Transverse colon (tissue), 4 donors: ENCODE measurements at regions not wholly inside any gene's neighbourhood (a gene's known extent, or its start where the extent isn't known, plus 50 kb on each side); places are given as distances from the start of the nearest gene placed in this dataset.

Experiments
- DNase-seq: peaks from one replicate; pipeline ENCODE4 v3.0.0-alpha.2; 2019
- H3K27ac ChIP-seq, 4 donors: fragments of 200-600 bp; sonication (generic); 2 replicates each; pipeline ENCODE4 v1.5.1; 2016 to 2018; ENCODE audit warnings: inconsistent platforms in 4 of 4
- H3K27me3 ChIP-seq: fragments of 200-600 bp; sonication (generic); 2 replicates; pipeline ENCODE4 v1.5.1; 2017; ENCODE audit warnings: inconsistent platforms
- H3K36me3 ChIP-seq, 4 donors: fragments of 200-600 bp; sonication (generic); 2 replicates each; pipeline ENCODE4 v1.5.1; 2017 to 2019; ENCODE audit warnings: inconsistent platforms in 4 of 4
- H3K4me1 ChIP-seq, 4 donors: fragments of 200-600 bp; sonication (generic); 2 replicates each; pipeline ENCODE4 v1.5.1; 2017 to 2020; ENCODE audit warnings: inconsistent platforms in 4 of 4
- H3K4me3 ChIP-seq, 4 donors: fragments of 200-600 bp; sonication (generic); 1 replicate in 1 of 4; 2 replicates in 3 of 4; pipeline versions ENCODE4 v1.5.1 to v1.6.1; 2017 to 2019; ENCODE audit warnings: inconsistent platforms in 4 of 4
- H3K9me3 ChIP-seq, 2 donors: fragments of 200-600 bp; sonication (generic); 2 replicates each; pipeline ENCODE4 v1.5.1; 2017 to 2019; ENCODE audit warnings: inconsistent platforms in 2 of 2
- EP300 ChIP-seq: sonication (generic); formaldehyde crosslinking; IDR thresholded peaks from one replicate; pipeline ENCODE4 v1.6.1; 2017; ENCODE audit warnings: antibody characterized with exemption, low read depth
- POLR2A ChIP-seq: fragments of 450-650 bp; IDR thresholded peaks from one replicate; pipeline ENCODE4 v1.6.1; 2016; ENCODE audit warnings: antibody characterized with exemption, mild to moderate bottlenecking, moderate library complexity
- POLR2AphosphoS5 ChIP-seq, 3 donors: sonication (generic); formaldehyde crosslinking; IDR thresholded peaks; one replicate each; pipeline ENCODE4 v1.6.1; 2016; ENCODE audit warnings: antibody characterized with exemption in 3 of 3
- WGBS, 2 donors: methylation state at CpG; one replicate each; pipeline ENCODE4 v1.1.5; 2018; ENCODE audit warnings: low coverage in 1 of 2; 5-methylcytosine and 5-hydroxymethylcytosine counted together
- in situ Hi-C, 4 donors: fragments of 200-750 bp; cut with MboI; loops; one replicate each; pipeline versions ENCODE4 v1.15.0 to v1.15.1; 2017; ENCODE audit warnings: low sequenced_read_pairs in 3 of 4, low pct_ligation_motif_present in 1 of 4, low pct_unique_long_range_greater_than_20kb in 1 of 4
- intact Hi-C: fragments of 100-400 bp; cut with DNase I; formaldehyde crosslinking; loops from one replicate; pipeline ENCODE4 v1.15.1; 2023; ENCODE audit warnings: low total_unique reads
- TF ChIP-seq, protein P1 (sequence below), 5 experiments: fragments of 200-600 bp in 3 of 5; fragments of 450-650 bp in 2 of 5; sonication (generic) in 3 of 5; IDR thresholded peaks; 1 replicate in 2 of 5; 2 replicates in 3 of 5; pipeline ENCODE4 v1.5.1; 2016 to 2017; ENCODE audit warnings: antibody characterized with exemption in 5 of 5, inconsistent platforms in 3 of 5, mild to moderate bottlenecking in 2 of 5, moderate library complexity in 1 of 5

DNA sequence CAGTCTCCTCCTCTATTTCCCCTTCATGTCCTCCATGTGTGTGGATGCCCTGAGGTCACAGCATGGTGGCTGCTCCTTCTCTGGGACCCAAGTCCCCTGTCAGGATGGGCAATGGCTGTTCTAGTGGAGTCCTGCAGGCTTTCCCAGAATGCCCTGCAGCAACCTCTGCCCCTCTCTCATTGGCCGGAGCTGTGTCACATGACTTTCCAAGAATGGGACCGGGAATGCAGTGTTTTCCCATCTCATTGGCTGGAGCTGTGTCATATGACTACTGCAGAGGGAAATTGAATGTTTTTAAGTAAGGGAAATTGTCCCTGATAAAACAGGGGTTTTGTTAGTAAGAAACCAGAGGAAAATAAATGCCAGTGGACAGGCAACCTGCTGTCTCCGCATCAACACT, 365.9 kb downstream of the PTPRU start:
- TF ChIP-seq EP300: no peak
- Histone ChIP-seq H3K4me1 (no peaks in the 10 kb centered on the region), H3K27ac (no peak overlapping the region), H3K36me3 (no peaks in the 10 kb centered on the region), H3K9me3 (no peaks in the 10 kb centered on the region), H3K27me3 (no peaks in the 10 kb centered on the region), H3K4me3 (no peak overlapping the region)
- WGBS, 2 donors: 92% methylated on average over 3 of the region's 3 CpGs; no CpG with 5 or more reads in 1 of the 2 donors
- in situ Hi-C loops (no loop called here), intact Hi-C loops (no loop called here)
- DNase-seq: no peak

DNA sequence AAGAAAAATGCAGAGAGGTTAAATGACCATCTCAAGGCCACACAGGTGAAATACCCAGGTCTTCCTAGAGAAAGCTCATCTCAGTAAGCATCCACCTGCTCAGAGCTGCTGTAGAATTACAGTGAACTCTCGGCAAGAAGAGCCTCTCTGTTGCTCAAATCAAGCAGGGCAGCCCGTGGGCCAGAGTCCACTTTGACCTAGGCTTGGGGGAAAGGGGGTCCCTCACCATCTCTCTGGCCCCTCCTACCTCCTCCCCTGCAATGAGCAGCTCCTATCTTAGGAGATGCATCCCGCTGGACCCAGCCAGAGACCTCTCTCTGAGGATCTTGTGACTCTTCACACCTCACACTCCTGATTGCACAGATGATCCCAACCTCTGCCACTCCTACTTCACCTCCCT, 364.7 kb downstream of the PTPRU start:
- Histone ChIP-seq H3K27ac (no peak overlapping the region), H3K27me3 (no peaks in the 10 kb centered on the region), H3K9me3 (no peaks in the 10 kb centered on the region), H3K4me1 (no peaks in the 10 kb centered on the region), H3K4me3 (no peak overlapping the region), H3K36me3 (no peaks in the 10 kb centered on the region)
- 55 to 58% methylated on average over 2 to 3 of the region's 3 CpGs for WGBS, 2 donors
- in situ Hi-C loops (no loop called here), intact Hi-C loops (no loop called here)
- no peak for DNase-seq
- TF ChIP-seq POLR2AphosphoS5 (IDR thresholded peaks at IDR 0.05) (no peak), POLR2A (no peak), EP300 (no peak)
- TF ChIP-seq, protein P1, sequence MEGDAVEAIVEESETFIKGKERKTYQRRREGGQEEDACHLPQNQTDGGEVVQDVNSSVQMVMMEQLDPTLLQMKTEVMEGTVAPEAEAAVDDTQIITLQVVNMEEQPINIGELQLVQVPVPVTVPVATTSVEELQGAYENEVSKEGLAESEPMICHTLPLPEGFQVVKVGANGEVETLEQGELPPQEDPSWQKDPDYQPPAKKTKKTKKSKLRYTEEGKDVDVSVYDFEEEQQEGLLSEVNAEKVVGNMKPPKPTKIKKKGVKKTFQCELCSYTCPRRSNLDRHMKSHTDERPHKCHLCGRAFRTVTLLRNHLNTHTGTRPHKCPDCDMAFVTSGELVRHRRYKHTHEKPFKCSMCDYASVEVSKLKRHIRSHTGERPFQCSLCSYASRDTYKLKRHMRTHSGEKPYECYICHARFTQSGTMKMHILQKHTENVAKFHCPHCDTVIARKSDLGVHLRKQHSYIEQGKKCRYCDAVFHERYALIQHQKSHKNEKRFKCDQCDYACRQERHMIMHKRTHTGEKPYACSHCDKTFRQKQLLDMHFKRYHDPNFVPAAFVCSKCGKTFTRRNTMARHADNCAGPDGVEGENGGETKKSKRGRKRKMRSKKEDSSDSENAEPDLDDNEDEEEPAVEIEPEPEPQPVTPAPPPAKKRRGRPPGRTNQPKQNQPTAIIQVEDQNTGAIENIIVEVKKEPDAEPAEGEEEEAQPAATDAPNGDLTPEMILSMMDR (IDR thresholded peaks at IDR 0.05): no peak

DNA sequence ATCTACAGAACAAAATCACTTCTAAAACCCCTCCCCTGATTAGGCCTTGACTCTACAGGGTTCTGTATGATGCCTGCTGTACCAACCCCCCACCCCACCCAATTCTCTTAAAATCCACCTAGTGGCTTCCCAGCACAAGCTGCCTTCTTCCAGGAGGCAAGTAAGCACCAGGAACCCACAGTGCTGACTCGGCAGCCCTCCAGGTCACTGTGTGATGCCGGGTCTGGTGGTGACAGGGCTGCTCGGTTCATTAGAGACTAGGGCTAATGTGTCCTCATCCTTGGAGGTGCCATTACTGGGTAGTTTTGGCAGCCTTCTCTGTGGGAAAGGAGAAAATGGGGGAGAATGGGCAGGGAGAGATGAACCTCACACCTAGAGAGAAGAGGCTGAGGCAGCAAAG, 363.5 kb downstream of the PTPRU start:
- Histone ChIP-seq H3K4me3 (no peak overlapping the region), H3K9me3 (no peaks in the 10 kb centered on the region), H3K27ac (no peak overlapping the region), H3K36me3 (no peaks in the 10 kb centered on the region), H3K27me3 (no peaks in the 10 kb centered on the region), H3K4me1 (no peaks in the 10 kb centered on the region)
- no peak for TF ChIP-seq EP300
- TF ChIP-seq, protein P1 (IDR thresholded peaks at IDR 0.05): no peak
- TF ChIP-seq POLR2AphosphoS5 (IDR thresholded peaks at IDR 0.05): no peak
- TF ChIP-seq POLR2A: no peak
- WGBS, 2 donors: 76 to 80% methylated on average over 1 to 3 of the region's 3 CpGs
- intact Hi-C loops: no loop called here
- DNase-seq: no peak
- in situ Hi-C loops: no loop called here

DNA sequence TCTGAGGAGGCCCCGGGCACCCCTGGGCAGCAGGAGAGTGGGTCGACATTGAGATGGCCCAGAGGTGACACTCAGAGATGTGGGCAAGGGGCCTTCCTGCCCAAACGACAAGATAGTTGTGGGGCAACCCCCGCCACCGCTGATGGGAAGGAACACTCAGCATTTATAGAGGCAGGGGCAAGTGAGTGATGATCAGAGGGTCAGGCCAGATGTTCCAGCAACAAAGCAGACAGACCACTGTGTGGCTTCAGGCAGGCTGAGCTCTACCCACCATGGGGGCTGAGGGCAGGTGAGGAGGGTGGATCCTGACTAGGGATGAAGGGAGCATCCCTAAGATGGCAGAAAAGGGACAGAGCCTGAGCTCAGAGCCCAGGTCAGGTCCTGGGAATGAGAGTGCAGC, 362.7 kb downstream of the PTPRU start:
- in situ Hi-C loops (no loop called here), intact Hi-C loops (no loop called here)
- Histone ChIP-seq H3K36me3 (no peaks in the 10 kb centered on the region), H3K27ac (no peak overlapping the region), H3K4me1 (no peaks in the 10 kb centered on the region), H3K27me3 (no peaks in the 10 kb centered on the region), H3K9me3 (no peaks in the 10 kb centered on the region), H3K4me3 (no peak overlapping the region)
- WGBS, 2 donors: 79% methylated on average over 5 of the region's 5 CpGs; no CpG with 5 or more reads in 1 of the 2 donors
- no peak for DNase-seq
- TF ChIP-seq EP300: no peak
- TF ChIP-seq POLR2A: no peak

DNA sequence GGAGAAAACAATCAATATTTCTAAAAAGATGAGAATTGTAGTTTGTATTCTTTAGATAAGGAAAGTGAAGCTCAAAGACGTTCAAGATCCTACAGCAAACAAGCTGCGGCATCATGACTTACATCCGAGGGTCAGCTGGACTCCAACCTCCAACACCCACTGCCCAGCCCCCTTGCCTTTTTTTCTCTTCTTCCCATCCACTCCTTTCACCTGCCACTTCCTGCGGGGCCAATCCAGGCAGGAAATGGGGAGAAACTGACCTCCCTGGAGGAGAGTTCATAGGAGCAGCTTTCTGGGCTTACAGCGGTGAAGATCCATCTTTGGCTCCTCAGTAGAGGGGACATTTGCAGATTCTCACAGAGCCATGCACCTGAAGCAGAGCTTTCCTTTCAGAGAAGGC, 361.5 kb downstream of the PTPRU start:
- intact Hi-C loops (no loop called here), in situ Hi-C loops (no loop called here)
- no peaks in the 10 kb centered on the region for H3K4me1 ChIP-seq
- no peak for TF ChIP-seq POLR2A
- TF ChIP-seq EP300: no peak
- TF ChIP-seq POLR2AphosphoS5 (IDR thresholded peaks at IDR 0.05): no peak
- TF ChIP-seq, protein P1 (IDR thresholded peaks at IDR 0.05): no peak
- no peaks in the 10 kb centered on the region for H3K9me3 ChIP-seq
- no peak overlapping the region for H3K27ac ChIP-seq
- H3K27me3 ChIP-seq: no peaks in the 10 kb centered on the region
- no peak for DNase-seq
- H3K36me3 ChIP-seq: no peaks in the 10 kb centered on the region
- H3K4me3 ChIP-seq: no peak overlapping the region
- WGBS, 2 donors: 71 to 75% methylated on average over 5 of the region's 5 CpGs
